Fibroblast of gingiva (primary cell): ENCODE measurements at regions not wholly inside any gene's neighbourhood (a gene's known extent, or its start where the extent isn't known, plus 50 kb on each side); places are given as distances from the start of the nearest gene placed in this dataset.

ENCODE experiments used
- DNase-seq: peaks from one replicate; pipeline ENCODE4 v3.0.0-alpha.2; 2011; ENCODE audit warnings: low read depth

- DNase-seq = no peak
Observed at GRCh38 chr7:54810401-54810800, 51.4 kb upstream of the SEC61G start.

GRCh38 chr7:54811041-54811845 is 52.2 kb upstream of the SEC61G start:
- DNase-seq = peak; percentile 80

GRCh38 chr7:54811846-54812254 is 52.8 kb upstream of the SEC61G start:
- peak; percentile 65 for DNase-seq

- no peak for DNase-seq
Observed at GRCh38 chr7:54812756-54813322, 53.8 kb upstream of the SEC61G start.

GRCh38 chr7:54813398-54813797 is 54.4 kb upstream of the SEC61G start:
- DNase-seq = peak; percentile 51

- DNase-seq = peak; percentile 61
Observed at GRCh38 chr7:54814401-54814800, 55.4 kb upstream of the SEC61G start.

- no peak for DNase-seq
Observed at GRCh38 chr7:54817152-54817551, 58.1 kb upstream of the SEC61G start.

GRCh38 chr7:54823776-54824175 is 64.8 kb upstream of the SEC61G start:
- no peak for DNase-seq

- DNase-seq = no peak
Observed at GRCh38 chr7:54824655-54825054, 65.6 kb upstream of the SEC61G start.

- DNase-seq = no peak
Observed at GRCh38 chr7:54825368-54825767, 66.4 kb upstream of the SEC61G start.

GRCh38 chr7:54827734-54828133 is 68.7 kb upstream of the SEC61G start:
- no peak for DNase-seq

- DNase-seq = no peak
Observed at GRCh38 chr7:54831046-54831643, 72.1 kb upstream of the SEC61G start.

- no peak for DNase-seq
Observed at GRCh38 chr7:54831644-54832095, 72.7 kb upstream of the SEC61G start.

- no peak for DNase-seq
Observed at GRCh38 chr7:54833001-54833467, 74.0 kb upstream of the SEC61G start.

GRCh38 chr7:54837168-54837567 is 78.2 kb upstream of the SEC61G start:
- peak; percentile 71 for DNase-seq

GRCh38 chr7:54837761-54838160 is 78.8 kb upstream of the SEC61G start:
- no peak for DNase-seq

- no peak for DNase-seq
Observed at GRCh38 chr7:54838175-54838910, 79.3 kb upstream of the SEC61G start.

GRCh38 chr7:54839575-54840213 is 80.7 kb upstream of the SEC61G start:
- DNase-seq = peak; percentile 64

GRCh38 chr7:54841772-54842697 is 83.0 kb upstream of the SEC61G start:
- peak; percentile 88 for DNase-seq

- no peak for DNase-seq
Observed at GRCh38 chr7:54843841-54844355, 84.9 kb upstream of the SEC61G start.

GRCh38 chr7:54846273-54846672 is 87.3 kb upstream of the SEC61G start:
- peak; percentile 46 for DNase-seq
